ENCODE measurements at regions not wholly inside any gene's neighbourhood (a gene's known extent, or its start where the extent isn't known, plus 50 kb on each side); places are given as distances from the start of the nearest gene placed in this dataset.

GRCh38 chr6:3926150-3926482 is 76.9 kb downstream of the FAM50B start:
- no peak for TF ChIP-seq ZFX (IDR thresholded peaks at IDR 0.05)
- TF ChIP-seq CTCF (conservative IDR thresholded peaks at IDR 0.05): no peak
- H3K27ac ChIP-seq: no peak overlapping the region

- no peak overlapping the region for H3K27ac ChIP-seq
- TF ChIP-seq CTCF (conservative IDR thresholded peaks at IDR 0.05) (no peak), ZFX (IDR thresholded peaks at IDR 0.05) (no peak)
Measured at GRCh38 chr6:3928111-3928510, 78.9 kb downstream of the FAM50B start.

- no peak overlapping the region for H3K27ac ChIP-seq
Measured at GRCh38 chr6:3929281-3929798, 80.2 kb downstream of the FAM50B start.

GRCh38 chr6:3937438-3937837 is 88.3 kb downstream of the FAM50B start:
- H3K27ac ChIP-seq: no peak overlapping the region
- TF ChIP-seq CTCF (conservative IDR thresholded peaks at IDR 0.05) (no peak), ZFX (IDR thresholded peaks at IDR 0.05) (no peak)

More at GRCh38 chr6:3929281-3929798, 80.2 kb downstream of the FAM50B start:
- no peak for TF ChIP-seq ZFX (IDR thresholded peaks at IDR 0.05)
- no peak for TF ChIP-seq CTCF (conservative IDR thresholded peaks at IDR 0.05)

- TF ChIP-seq CTCF (conservative IDR thresholded peaks at IDR 0.05) (no peak), ZFX (IDR thresholded peaks at IDR 0.05) (no peak)
Measured at GRCh38 chr6:3938715-3939367, 89.7 kb downstream of the FAM50B start.

GRCh38 chr6:3939368-3939958 is 90.3 kb downstream of the FAM50B start:
- H3K27ac ChIP-seq: no peak overlapping the region
- no peak for TF ChIP-seq CTCF (conservative IDR thresholded peaks at IDR 0.05)
- TF ChIP-seq ZFX (IDR thresholded peaks at IDR 0.05): no peak

More at GRCh38 chr6:3938715-3939367, 89.7 kb downstream of the FAM50B start:
- H3K27ac ChIP-seq: no peak overlapping the region

GRCh38 chr6:3939964-3940363 is 90.8 kb downstream of the FAM50B start:
- TF ChIP-seq ZFX (IDR thresholded peaks at IDR 0.05): no peak
- TF ChIP-seq CTCF (conservative IDR thresholded peaks at IDR 0.05): no peak
- H3K27ac ChIP-seq: no peak overlapping the region

Data from C4-2B (cell line).